ENCODE measurements at regions not wholly inside any gene's neighbourhood (a gene's known extent, or its start where the extent isn't known, plus 50 kb on each side); places are given as distances from the start of the nearest gene placed in this dataset.

- H3K4me1 Mint-ChIP-seq, result no peaks in the 10 kb centered on the region
- peaks cover 6% of the 10 kb centered on the region for H3K9me3 Mint-ChIP-seq (ENCODE audit: low read depth)
- H3K27me3 Mint-ChIP-seq, result no peaks in the 10 kb centered on the region
- H3K4me3 Mint-ChIP-seq, result no peak overlapping the region
- DNase-seq, result no peak
- CTCF ChIA-PET, result no interaction called here
- no peaks in the 10 kb centered on the region for H3K36me3 Mint-ChIP-seq
- no peak overlapping the region for H3K27ac Mint-ChIP-seq
- ATAC-seq, result no peak
Observed at GRCh38 chr19:30319411-30319810, 52.8 kb upstream of the ZNF536 start.

DNA sequence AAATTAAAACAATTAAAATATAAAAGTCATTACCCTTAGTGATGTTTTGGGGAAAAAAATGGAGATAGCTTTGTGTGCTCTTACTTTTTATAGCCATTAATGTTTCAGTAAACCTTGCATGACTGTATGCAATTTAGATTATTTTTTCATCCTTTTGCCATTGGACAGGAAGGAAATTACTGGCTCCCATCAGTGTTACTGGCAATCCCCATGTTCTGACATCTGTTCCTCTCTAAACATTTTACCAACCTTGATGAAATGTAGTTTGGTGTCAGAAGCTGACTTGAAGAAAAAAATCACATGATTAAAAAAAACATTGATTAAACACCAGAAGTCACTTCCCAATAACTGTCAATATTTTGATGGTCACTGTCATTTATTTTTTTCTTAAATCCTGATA lies 52.3 kb upstream of the ZNF536 start:
- Mint-ChIP-seq H3K4me3 (no peak overlapping the region), H3K27me3 (no peaks in the 10 kb centered on the region), H3K36me3 (no peaks in the 10 kb centered on the region), H3K27ac (no peak overlapping the region), H3K4me1 (no peaks in the 10 kb centered on the region), H3K9me3 (ENCODE audit: low read depth) (peaks cover 6% of the 10 kb centered on the region)
- CTCF ChIA-PET, result no interaction called here
- ATAC-seq, result no peak
- no peak for DNase-seq

- DNase-seq (no peak), ATAC-seq (no peak)
- no peak overlapping the region for H3K27ac Mint-ChIP-seq
- no peak overlapping the region for H3K4me3 Mint-ChIP-seq
- no peaks in the 10 kb centered on the region for H3K27me3 Mint-ChIP-seq
- CTCF ChIA-PET, result no interaction called here
- H3K36me3 Mint-ChIP-seq, result no peaks in the 10 kb centered on the region
- H3K4me1 Mint-ChIP-seq, result no peaks in the 10 kb centered on the region
- H3K9me3 Mint-ChIP-seq (ENCODE audit: low read depth), result peaks cover 3% of the 10 kb centered on the region
Observed at GRCh38 chr19:30320466-30320865, 51.7 kb upstream of the ZNF536 start.

GRCh38 chr19:30320916-30321315 lies 51.3 kb upstream of the ZNF536 start:
- Mint-ChIP-seq H3K27me3 (no peaks in the 10 kb centered on the region), H3K9me3 (ENCODE audit: low read depth) (peaks cover 3% of the 10 kb centered on the region), H3K27ac (no peak overlapping the region), H3K4me1 (no peaks in the 10 kb centered on the region), H3K36me3 (no peaks in the 10 kb centered on the region), H3K4me3 (no peak overlapping the region)
- CTCF ChIA-PET, result no interaction called here
- DNase-seq (no peak), ATAC-seq (no peak)
